Loucy (cell line): ENCODE measurements at regions not wholly inside any gene's neighbourhood (a gene's known extent, or its start where the extent isn't known, plus 50 kb on each side); places are given as distances from the start of the nearest gene placed in this dataset.

Source experiments
- H2AFZ ChIP-seq: fragments of 200-600 bp; sonication (generic); 2 replicates; pipeline ENCODE4 v1.6.0; 2016; ENCODE audit warnings: antibody characterized with exemption, mild to moderate bottlenecking, low read length, moderate library complexity
- H3F3A ChIP-seq: fragments of 200-600 bp; 2 replicates; pipeline ENCODE4 v1.6.0; 2016; ENCODE audit warnings: antibody characterized with exemption, low read depth, mild to moderate bottlenecking
- H3K27me3 ChIP-seq: fragments of 200-600 bp; sonication (generic); 2 replicates; pipeline ENCODE4 v1.6.1; 2014; ENCODE audit warnings: low read length, mild to moderate bottlenecking; ENCODE audit not compliant: insufficient read depth, poor library complexity, severe bottlenecking
- H3K36me3 ChIP-seq: fragments of 200-600 bp; sonication (generic); 2 replicates; pipeline ENCODE4 v1.6.1; 2016; ENCODE audit warnings: low read length; ENCODE audit not compliant: insufficient read depth
- H3K4me1 ChIP-seq: fragments of 200-600 bp; sonication (generic); 2 replicates; pipeline ENCODE4 v1.5.1; 2014; ENCODE audit warnings: low read length, mild to moderate bottlenecking; ENCODE audit not compliant: insufficient read depth, poor library complexity, severe bottlenecking
- H3K4me2 ChIP-seq: fragments of 200-600 bp; sonication (generic); 2 replicates; pipeline ENCODE4 v1.6.0; 2014; ENCODE audit warnings: antibody characterized with exemption, low read length, low read depth, mild to moderate bottlenecking; ENCODE audit not compliant: poor library complexity, severe bottlenecking
- H3K4me3 ChIP-seq: fragments of 200-600 bp; sonication (generic); 2 replicates; pipeline ENCODE4 v1.5.1; 2014; ENCODE audit warnings: low read length, mild to moderate bottlenecking, mixed read lengths; ENCODE audit not compliant: poor library complexity, severe bottlenecking
- H3K79me2 ChIP-seq: fragments of 200-600 bp; sonication (generic); 2 replicates; pipeline ENCODE4 v1.6.1; 2014; ENCODE audit warnings: low read length; ENCODE audit not compliant: insufficient read depth
- H3K9ac ChIP-seq: fragments of 200-600 bp; sonication (generic); 2 replicates; pipeline ENCODE4 v1.6.0; 2014; ENCODE audit warnings: mild to moderate bottlenecking, low read depth, low read length, moderate library complexity; ENCODE audit not compliant: poor library complexity, severe bottlenecking
- H3K9me2 ChIP-seq: fragments of 200-600 bp; sonication (generic); replicated peaks from 2 replicates; pipeline ENCODE4 v1.6.1; 2016; ENCODE audit warnings: low read depth, low read length, mixed read lengths
- H3K9me3 ChIP-seq: fragments of 200-600 bp; sonication (generic); 2 replicates; pipeline ENCODE4 v1.6.1; 2014; ENCODE audit warnings: mild to moderate bottlenecking, antibody characterized with exemption, low read length, low read depth; ENCODE audit not compliant: insufficient read depth
- H4K20me1 ChIP-seq: fragments of 200-600 bp; sonication (generic); 2 replicates; pipeline ENCODE4 v1.6.0; 2014; ENCODE audit warnings: antibody characterized with exemption, low read length, mild to moderate bottlenecking; ENCODE audit not compliant: insufficient read depth, poor library complexity, severe bottlenecking
- EZH2phosphoT487 ChIP-seq: fragments of 200-600 bp; IDR thresholded peaks from 2 replicates; pipeline ENCODE4 v1.6.1; 2018; ENCODE audit warnings: antibody characterized with exemption, mild to moderate bottlenecking, moderate library complexity, borderline replicate concordance
- TF ChIP-seq, protein P1 (sequence below): fragments of 200-600 bp; sonication (generic); conservative IDR thresholded peaks from 2 replicates; pipeline ENCODE4 v1.5.1; 2014; ENCODE audit warnings: mild to moderate bottlenecking, antibody characterized with exemption, low read length

DNA sequence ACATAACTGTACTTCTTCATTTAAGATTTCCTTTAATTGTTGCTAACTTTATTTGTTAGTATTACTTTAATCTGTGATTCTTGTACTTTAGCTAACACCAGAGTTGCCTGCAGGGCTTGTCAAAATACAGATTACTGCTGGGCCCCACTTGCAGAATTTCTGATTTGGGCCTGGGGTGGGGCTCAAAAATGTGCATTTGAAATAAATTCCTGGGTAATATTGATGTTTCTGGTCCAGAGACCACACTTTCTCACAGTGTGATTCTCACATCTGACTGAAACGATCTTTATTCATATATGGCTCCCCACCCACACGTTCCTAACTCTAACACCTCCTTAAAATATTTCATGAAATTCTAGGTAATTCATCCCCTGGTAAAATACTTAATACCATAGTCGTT, 452.6 kb upstream of the ACVR2A start:
- H3F3A ChIP-seq = no peaks in the 10 kb centered on the region
- H3K4me3 ChIP-seq = no peak overlapping the region
- H3K79me2 ChIP-seq = no peaks in the 10 kb centered on the region
- no peak overlapping the region for H3K4me2 ChIP-seq
- no peaks in the 10 kb centered on the region for H3K27me3 ChIP-seq
- no peak overlapping the region for H2AFZ ChIP-seq
- H4K20me1 ChIP-seq = no peaks in the 10 kb centered on the region
- no peaks in the 10 kb centered on the region for H3K9me3 ChIP-seq
- no peaks in the 10 kb centered on the region for H3K36me3 ChIP-seq
- TF ChIP-seq EZH2phosphoT487 = no peak
- TF ChIP-seq, protein P1, sequence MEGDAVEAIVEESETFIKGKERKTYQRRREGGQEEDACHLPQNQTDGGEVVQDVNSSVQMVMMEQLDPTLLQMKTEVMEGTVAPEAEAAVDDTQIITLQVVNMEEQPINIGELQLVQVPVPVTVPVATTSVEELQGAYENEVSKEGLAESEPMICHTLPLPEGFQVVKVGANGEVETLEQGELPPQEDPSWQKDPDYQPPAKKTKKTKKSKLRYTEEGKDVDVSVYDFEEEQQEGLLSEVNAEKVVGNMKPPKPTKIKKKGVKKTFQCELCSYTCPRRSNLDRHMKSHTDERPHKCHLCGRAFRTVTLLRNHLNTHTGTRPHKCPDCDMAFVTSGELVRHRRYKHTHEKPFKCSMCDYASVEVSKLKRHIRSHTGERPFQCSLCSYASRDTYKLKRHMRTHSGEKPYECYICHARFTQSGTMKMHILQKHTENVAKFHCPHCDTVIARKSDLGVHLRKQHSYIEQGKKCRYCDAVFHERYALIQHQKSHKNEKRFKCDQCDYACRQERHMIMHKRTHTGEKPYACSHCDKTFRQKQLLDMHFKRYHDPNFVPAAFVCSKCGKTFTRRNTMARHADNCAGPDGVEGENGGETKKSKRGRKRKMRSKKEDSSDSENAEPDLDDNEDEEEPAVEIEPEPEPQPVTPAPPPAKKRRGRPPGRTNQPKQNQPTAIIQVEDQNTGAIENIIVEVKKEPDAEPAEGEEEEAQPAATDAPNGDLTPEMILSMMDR = no peak
- H3K4me1 ChIP-seq = no peaks in the 10 kb centered on the region
- H3K9me2 ChIP-seq = no peaks in the 10 kb centered on the region
- H3K9ac ChIP-seq = no peak overlapping the region

DNA sequence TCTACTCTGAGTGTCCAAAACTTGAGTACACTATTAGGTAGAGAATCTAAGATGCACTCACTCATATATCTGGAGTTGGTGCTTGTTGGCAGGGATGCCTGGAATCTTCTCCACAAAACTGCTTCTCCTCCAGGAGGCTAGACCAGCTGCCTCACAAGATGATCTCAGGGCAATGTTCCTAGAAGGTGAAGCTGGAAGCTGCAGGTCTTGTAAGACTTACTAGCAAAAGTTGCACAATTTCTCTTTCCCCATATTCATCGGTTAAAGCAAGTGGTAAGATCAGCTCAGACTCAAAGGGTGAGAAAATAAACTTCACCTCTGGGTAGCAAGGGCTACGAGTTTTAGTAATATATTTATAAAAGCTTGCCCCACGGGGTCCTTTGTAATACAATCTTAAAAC, 454.4 kb upstream of the ACVR2A start:
- Histone ChIP-seq H3K27me3 (no peaks in the 10 kb centered on the region), H2AFZ (no peak overlapping the region), H3F3A (no peaks in the 10 kb centered on the region), H3K36me3 (no peaks in the 10 kb centered on the region), H4K20me1 (no peaks in the 10 kb centered on the region), H3K4me3 (no peak overlapping the region), H3K4me1 (no peaks in the 10 kb centered on the region), H3K9ac (no peak overlapping the region), H3K9me3 (no peaks in the 10 kb centered on the region), H3K4me2 (no peak overlapping the region), H3K79me2 (no peaks in the 10 kb centered on the region), H3K9me2 (no peaks in the 10 kb centered on the region)
- TF ChIP-seq, protein P1 = no peak
- no peak for TF ChIP-seq EZH2phosphoT487

DNA sequence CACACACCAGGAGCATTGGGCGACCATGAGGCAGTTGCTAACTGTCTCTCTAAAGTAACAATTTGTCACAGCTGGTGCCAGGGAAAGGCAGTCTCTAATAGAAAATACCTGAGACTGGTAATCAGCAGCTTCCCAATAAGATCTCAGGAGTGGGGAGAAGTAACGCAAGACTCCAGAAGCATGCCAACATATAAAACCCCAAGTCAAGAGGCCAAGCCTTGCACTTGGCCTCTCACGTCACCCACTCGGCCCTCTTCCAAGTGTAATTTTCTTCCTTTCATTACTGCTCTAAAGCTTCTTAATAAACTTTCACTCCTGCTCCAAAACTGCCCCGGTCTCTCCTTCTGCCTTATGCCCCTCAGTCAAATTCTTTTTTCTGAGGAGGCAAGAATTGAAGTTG, 455.6 kb upstream of the ACVR2A start:
- Histone ChIP-seq H3K9me2 (no peaks in the 10 kb centered on the region), H2AFZ (no peak overlapping the region), H4K20me1 (no peaks in the 10 kb centered on the region), H3K9ac (no peak overlapping the region), H3K79me2 (no peaks in the 10 kb centered on the region), H3K27me3 (no peaks in the 10 kb centered on the region), H3K4me1 (no peaks in the 10 kb centered on the region), H3K4me3 (no peak overlapping the region), H3F3A (no peaks in the 10 kb centered on the region), H3K36me3 (no peaks in the 10 kb centered on the region), H3K4me2 (no peak overlapping the region), H3K9me3 (no peaks in the 10 kb centered on the region)
- TF ChIP-seq, protein P1 = no peak
- TF ChIP-seq EZH2phosphoT487 = no peak
